ENCODE measurements at regions not wholly inside any gene's neighbourhood (a gene's known extent, or its start where the extent isn't known, plus 50 kb on each side); places are given as distances from the start of the nearest gene placed in this dataset.

DNA sequence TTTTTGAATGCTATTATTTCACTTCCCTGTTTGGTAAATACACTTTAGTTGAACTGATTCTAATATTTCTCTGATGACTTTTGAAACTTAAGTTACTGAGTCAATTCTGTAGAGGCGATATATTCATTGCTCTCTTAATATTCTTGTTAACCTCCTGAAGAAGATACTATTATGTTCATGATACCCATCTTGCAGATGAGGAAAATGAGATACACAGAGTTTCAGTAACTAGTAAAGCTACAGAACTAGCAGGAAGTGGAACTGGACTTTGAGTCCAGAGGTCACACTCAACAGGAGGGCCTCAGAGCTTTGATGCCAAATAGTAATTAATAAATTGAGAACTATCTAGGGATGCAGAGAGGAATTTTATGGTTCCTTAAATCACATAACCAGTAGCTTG, 70.0 kb downstream of the PCDH7 start:
- H3K9me3 ChIP-seq (ENCODE audit: control insufficient read depth, insufficient read depth, low read depth, low read length), result no peaks in the 10 kb centered on the region
- H3K4me3 ChIP-seq (ENCODE audit: low read depth in 2 of 2, low read length in 2 of 2), result no peak overlapping the region
- CTCF ChIA-PET, result no interaction called here
- DNase-seq (ENCODE audit: low read depth, low spot score) (no peak), ATAC-seq (no peak)
- BruUV-seq (replicated peaks), result no TSS peak
- TF ChIP-seq SIN3A (IDR thresholded peaks at IDR 0.05; ENCODE audit: borderline replicate concordance, insufficient read depth, low read depth, low read length), result no peak
- TF ChIP-seq, protein P1, sequence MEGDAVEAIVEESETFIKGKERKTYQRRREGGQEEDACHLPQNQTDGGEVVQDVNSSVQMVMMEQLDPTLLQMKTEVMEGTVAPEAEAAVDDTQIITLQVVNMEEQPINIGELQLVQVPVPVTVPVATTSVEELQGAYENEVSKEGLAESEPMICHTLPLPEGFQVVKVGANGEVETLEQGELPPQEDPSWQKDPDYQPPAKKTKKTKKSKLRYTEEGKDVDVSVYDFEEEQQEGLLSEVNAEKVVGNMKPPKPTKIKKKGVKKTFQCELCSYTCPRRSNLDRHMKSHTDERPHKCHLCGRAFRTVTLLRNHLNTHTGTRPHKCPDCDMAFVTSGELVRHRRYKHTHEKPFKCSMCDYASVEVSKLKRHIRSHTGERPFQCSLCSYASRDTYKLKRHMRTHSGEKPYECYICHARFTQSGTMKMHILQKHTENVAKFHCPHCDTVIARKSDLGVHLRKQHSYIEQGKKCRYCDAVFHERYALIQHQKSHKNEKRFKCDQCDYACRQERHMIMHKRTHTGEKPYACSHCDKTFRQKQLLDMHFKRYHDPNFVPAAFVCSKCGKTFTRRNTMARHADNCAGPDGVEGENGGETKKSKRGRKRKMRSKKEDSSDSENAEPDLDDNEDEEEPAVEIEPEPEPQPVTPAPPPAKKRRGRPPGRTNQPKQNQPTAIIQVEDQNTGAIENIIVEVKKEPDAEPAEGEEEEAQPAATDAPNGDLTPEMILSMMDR (IDR thresholded peaks at IDR 0.05), result no peak
- no peak for TF ChIP-seq POLR2AphosphoS5 (IDR thresholded peaks at IDR 0.05; ENCODE audit: low read depth, low read length)
- TF ChIP-seq, protein P2, sequence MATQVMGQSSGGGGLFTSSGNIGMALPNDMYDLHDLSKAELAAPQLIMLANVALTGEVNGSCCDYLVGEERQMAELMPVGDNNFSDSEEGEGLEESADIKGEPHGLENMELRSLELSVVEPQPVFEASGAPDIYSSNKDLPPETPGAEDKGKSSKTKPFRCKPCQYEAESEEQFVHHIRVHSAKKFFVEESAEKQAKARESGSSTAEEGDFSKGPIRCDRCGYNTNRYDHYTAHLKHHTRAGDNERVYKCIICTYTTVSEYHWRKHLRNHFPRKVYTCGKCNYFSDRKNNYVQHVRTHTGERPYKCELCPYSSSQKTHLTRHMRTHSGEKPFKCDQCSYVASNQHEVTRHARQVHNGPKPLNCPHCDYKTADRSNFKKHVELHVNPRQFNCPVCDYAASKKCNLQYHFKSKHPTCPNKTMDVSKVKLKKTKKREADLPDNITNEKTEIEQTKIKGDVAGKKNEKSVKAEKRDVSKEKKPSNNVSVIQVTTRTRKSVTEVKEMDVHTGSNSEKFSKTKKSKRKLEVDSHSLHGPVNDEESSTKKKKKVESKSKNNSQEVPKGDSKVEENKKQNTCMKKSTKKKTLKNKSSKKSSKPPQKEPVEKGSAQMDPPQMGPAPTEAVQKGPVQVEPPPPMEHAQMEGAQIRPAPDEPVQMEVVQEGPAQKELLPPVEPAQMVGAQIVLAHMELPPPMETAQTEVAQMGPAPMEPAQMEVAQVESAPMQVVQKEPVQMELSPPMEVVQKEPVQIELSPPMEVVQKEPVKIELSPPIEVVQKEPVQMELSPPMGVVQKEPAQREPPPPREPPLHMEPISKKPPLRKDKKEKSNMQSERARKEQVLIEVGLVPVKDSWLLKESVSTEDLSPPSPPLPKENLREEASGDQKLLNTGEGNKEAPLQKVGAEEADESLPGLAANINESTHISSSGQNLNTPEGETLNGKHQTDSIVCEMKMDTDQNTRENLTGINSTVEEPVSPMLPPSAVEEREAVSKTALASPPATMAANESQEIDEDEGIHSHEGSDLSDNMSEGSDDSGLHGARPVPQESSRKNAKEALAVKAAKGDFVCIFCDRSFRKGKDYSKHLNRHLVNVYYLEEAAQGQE (IDR thresholded peaks at IDR 0.05; ENCODE audit: insufficient read depth in 1 of 2, low read depth in 2 of 2, low read length in 1 of 2), result no peak
- TF ChIP-seq TCF7L2 (IDR thresholded peaks at IDR 0.05; ENCODE audit: low read depth, low read length), result no peak
- H3K27me3 ChIP-seq (ENCODE audit: control insufficient read depth, insufficient read depth, low read length), result no peaks in the 10 kb centered on the region
- POLR2A ChIA-PET, result no interaction called here
- H3K4me1 ChIP-seq (ENCODE audit: control insufficient read depth, insufficient read depth, low read length), result peaks cover 14% of the 10 kb centered on the region
- no peaks in the 10 kb centered on the region for H3K36me3 ChIP-seq (ENCODE audit: control insufficient read depth, insufficient read depth, low read length)
- in situ Hi-C loops (cut with HindIII; ENCODE audit: low pct_unique_long_range_greater_than_20kb, low sequenced_read_pairs), result no loop called here
- no peak overlapping the region for H3K27ac ChIP-seq (ENCODE audit: low read length)
- intact Hi-C loops (cut with micrococcal nuclease; ENCODE audit: unreplicated experiment), result no loop called here

DNA sequence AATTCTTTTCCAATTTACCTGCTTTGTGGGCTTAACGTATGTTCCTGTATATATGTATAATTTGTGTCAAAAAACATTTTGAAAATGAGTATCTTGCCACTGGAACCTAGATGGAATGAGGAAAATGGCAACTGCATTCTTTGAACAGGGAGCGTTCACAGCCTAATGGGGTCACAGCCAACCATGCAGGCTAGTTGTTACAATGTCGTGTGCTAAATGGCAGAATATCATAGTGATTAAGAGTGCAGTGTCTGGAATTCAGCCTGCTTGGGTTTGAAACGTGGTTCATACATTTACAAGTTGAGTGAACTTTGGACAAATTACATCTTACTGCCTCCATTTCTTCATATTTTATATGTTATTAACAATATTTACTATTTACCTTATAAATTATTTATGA, 70.8 kb downstream of the PCDH7 start:
- H3K27ac ChIP-seq (ENCODE audit: low read length), result no peak overlapping the region
- ATAC-seq (no peak), DNase-seq (ENCODE audit: low read depth, low spot score) (no peak)
- TF ChIP-seq SIN3A (IDR thresholded peaks at IDR 0.05; ENCODE audit: borderline replicate concordance, insufficient read depth, low read depth, low read length), result no peak
- TF ChIP-seq, protein P1 (IDR thresholded peaks at IDR 0.05), result no peak
- no peaks in the 10 kb centered on the region for H3K27me3 ChIP-seq (ENCODE audit: control insufficient read depth, insufficient read depth, low read length)
- no peaks in the 10 kb centered on the region for H3K36me3 ChIP-seq (ENCODE audit: control insufficient read depth, insufficient read depth, low read length)
- ChIA-PET CTCF (no interaction called here), POLR2A (no interaction called here)
- peaks cover 14% of the 10 kb centered on the region for H3K4me1 ChIP-seq (ENCODE audit: control insufficient read depth, insufficient read depth, low read length)
- intact Hi-C loops (cut with micrococcal nuclease; ENCODE audit: unreplicated experiment), result no loop called here
- no peak overlapping the region for H3K4me3 ChIP-seq (ENCODE audit: low read depth in 2 of 2, low read length in 2 of 2)
- in situ Hi-C loops (cut with HindIII; ENCODE audit: low pct_unique_long_range_greater_than_20kb, low sequenced_read_pairs), result no loop called here
- BruUV-seq (replicated peaks), result no TSS peak
- no peaks in the 10 kb centered on the region for H3K9me3 ChIP-seq (ENCODE audit: control insufficient read depth, insufficient read depth, low read depth, low read length)

DNA sequence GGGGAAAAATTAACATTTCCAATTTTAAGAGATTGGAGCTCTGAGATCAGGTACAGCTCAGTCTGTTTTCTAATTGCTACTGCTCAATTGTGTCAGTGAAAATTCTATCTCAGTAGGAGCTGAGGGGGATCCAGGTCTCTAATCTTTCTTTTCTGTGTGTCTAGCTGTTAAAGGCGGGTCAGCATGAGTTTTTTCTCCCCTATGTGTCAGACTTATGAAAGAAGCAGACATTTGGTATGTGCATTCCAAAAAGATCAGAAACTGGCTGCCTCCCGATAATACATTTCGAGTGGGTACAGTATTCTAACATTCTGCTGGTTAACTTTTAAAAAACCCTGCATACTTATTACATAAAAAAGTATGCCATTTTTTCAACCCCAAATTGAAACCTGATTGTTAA, 72.4 kb downstream of the PCDH7 start:
- Histone ChIP-seq H3K4me3 (ENCODE audit: low read depth in 2 of 2, low read length in 2 of 2) (no peak overlapping the region), H3K27me3 (ENCODE audit: control insufficient read depth, insufficient read depth, low read length) (no peaks in the 10 kb centered on the region), H3K4me1 (ENCODE audit: control insufficient read depth, insufficient read depth, low read length) (peaks cover 11% of the 10 kb centered on the region), H3K9me3 (ENCODE audit: control insufficient read depth, insufficient read depth, low read depth, low read length) (no peaks in the 10 kb centered on the region), H3K27ac (ENCODE audit: low read length) (no peak overlapping the region), H3K36me3 (ENCODE audit: control insufficient read depth, insufficient read depth, low read length) (no peaks in the 10 kb centered on the region)
- DNase-seq (ENCODE audit: low read depth, low spot score) (no peak), ATAC-seq (no peak)
- in situ Hi-C loops (cut with HindIII; ENCODE audit: low pct_unique_long_range_greater_than_20kb, low sequenced_read_pairs) (no loop called here), intact Hi-C loops (cut with micrococcal nuclease; ENCODE audit: unreplicated experiment) (no loop called here)
- TF ChIP-seq, protein P2 (IDR thresholded peaks at IDR 0.05; ENCODE audit: insufficient read depth in 1 of 2, low read depth in 2 of 2, low read length in 1 of 2), result no peak
- TF ChIP-seq SIN3A (IDR thresholded peaks at IDR 0.05; ENCODE audit: borderline replicate concordance, insufficient read depth, low read depth, low read length), result no peak
- no peak for TF ChIP-seq TCF7L2 (IDR thresholded peaks at IDR 0.05; ENCODE audit: low read depth, low read length)
- TF ChIP-seq, protein P1 (IDR thresholded peaks at IDR 0.05), result no peak
- no peak for TF ChIP-seq POLR2AphosphoS5 (IDR thresholded peaks at IDR 0.05; ENCODE audit: low read depth, low read length)
- BruUV-seq (replicated peaks), result no TSS peak
- ChIA-PET CTCF (no interaction called here), POLR2A (no interaction called here)

Measured in Panc1 (cell line).